ENCODE measurements at regions not wholly inside any gene's neighbourhood (a gene's known extent, or its start where the extent isn't known, plus 50 kb on each side); places are given as distances from the start of the nearest gene placed in this dataset.

DNA sequence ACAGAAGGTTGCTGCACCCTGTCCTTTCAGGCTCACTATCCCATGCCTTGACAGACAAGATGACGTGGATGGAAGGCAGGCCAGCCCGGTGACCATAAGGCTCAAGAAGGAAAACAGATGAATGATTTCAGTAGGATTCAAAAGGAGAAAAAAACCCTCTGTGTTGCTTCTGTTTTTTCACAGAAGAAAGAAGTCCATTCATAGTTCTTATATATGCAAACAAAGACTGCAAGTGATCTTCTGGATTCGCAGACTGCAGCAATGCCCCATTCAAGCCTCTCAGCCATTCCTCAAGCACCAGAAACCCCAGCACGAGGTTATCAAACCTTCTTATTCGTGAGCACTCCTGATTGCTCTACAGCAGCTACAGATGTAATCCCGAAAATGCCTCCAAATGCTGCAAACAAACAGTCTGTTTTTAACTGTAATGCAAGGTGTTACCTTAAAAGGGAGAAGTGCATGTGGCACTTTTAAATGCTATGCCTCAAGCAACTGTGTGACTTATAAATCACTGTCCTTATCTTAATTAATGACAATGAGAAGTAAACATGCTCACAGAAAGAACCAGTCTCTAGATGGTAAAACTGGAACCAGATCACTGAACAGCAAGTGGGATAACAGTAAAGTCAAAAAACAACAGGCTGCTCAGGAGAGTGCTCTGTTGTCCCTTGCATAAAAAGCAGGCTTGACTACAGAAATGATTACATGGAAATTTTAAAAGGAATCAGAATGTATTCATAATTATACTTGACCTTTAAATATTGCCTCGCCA is 173.9 kb downstream of the HHIPL2 start:
- DNase-seq (ENCODE audit: low read depth, low spot score), result no peak
- no peak overlapping the region for H3K4me3 ChIP-seq (ENCODE audit: low read length)

DNA sequence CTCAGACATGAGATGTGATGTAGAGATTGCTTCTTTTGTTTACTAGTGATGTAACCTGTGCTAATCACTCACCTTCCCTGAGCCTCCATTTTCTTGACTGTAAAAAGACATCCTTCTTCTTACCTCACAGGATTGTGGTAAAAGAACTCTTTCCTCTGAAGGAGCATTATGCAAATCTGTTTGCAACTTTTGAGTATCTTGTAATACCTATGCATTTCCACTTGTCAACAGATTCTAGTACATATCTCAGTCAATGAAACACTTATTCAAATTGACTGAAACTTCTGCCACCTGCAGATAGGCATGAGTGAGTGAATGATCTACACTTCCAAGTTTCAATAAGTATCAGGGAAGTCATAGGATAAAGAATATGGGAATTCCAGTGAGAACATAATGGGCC is 174.7 kb downstream of the HHIPL2 start:
- DNase-seq (ENCODE audit: low read depth, low spot score), result no peak
- no peak overlapping the region for H3K4me3 ChIP-seq (ENCODE audit: low read length)

DNA sequence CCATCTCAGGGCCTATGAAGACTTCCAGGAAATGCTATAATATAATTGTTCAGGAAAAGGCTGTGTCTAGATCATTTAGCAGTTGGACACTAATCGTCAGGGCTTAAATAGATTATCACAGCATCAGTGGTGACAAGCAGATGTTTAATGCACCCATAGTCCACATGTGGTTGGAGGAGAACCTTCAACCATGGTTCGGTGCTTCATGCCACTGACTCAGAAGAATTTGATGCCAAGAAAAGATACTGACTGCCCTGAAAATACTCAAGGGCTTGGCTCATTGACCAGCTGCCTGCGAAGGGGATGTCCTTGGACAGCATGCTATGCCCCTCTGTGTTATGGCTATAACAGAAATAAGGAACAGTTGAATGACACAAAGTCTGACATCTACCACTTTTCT is 175.7 kb downstream of the HHIPL2 start:
- no peak for DNase-seq (ENCODE audit: low read depth, low spot score)
- no peak overlapping the region for H3K4me3 ChIP-seq (ENCODE audit: low read length)

- H3K4me3 ChIP-seq (ENCODE audit: low read length), result no peak overlapping the region
- no peak for DNase-seq (ENCODE audit: low read depth, low spot score)
Observed at GRCh38 chr1:222370913-222371675, 176.8 kb downstream of the HHIPL2 start.

- no peak for DNase-seq (ENCODE audit: low read depth, low spot score)
- H3K4me3 ChIP-seq (ENCODE audit: low read length), result no peak overlapping the region
Observed at GRCh38 chr1:222370081-222370912, 177.6 kb downstream of the HHIPL2 start.

- no peak overlapping the region for H3K4me3 ChIP-seq (ENCODE audit: low read length)
Observed at GRCh38 chr1:222369148-222369547, 178.8 kb downstream of the HHIPL2 start.

GRCh38 chr1:222358100-222358499 is 189.8 kb downstream of the HHIPL2 start:
- no peak for DNase-seq (ENCODE audit: low read depth, low spot score)
- no peak overlapping the region for H3K4me3 ChIP-seq (ENCODE audit: low read length)

More at GRCh38 chr1:222369148-222369547, 178.8 kb downstream of the HHIPL2 start:
- no peak for DNase-seq (ENCODE audit: low read depth, low spot score)

GRCh38 chr1:222357252-222357651 is 190.7 kb downstream of the HHIPL2 start:
- no peak overlapping the region for H3K4me3 ChIP-seq (ENCODE audit: low read length)
- DNase-seq (ENCODE audit: low read depth, low spot score), result no peak

- no peak for DNase-seq (ENCODE audit: low read depth, low spot score)
- H3K4me3 ChIP-seq (ENCODE audit: low read length), result no peak overlapping the region
Observed at GRCh38 chr1:222347627-222348026, 200.3 kb downstream of the HHIPL2 start.

- no peak for DNase-seq (ENCODE audit: low read depth, low spot score)
- H3K4me3 ChIP-seq (ENCODE audit: low read length), result no peak overlapping the region
Observed at GRCh38 chr1:222346955-222347354, 200.9 kb downstream of the HHIPL2 start.

DNA sequence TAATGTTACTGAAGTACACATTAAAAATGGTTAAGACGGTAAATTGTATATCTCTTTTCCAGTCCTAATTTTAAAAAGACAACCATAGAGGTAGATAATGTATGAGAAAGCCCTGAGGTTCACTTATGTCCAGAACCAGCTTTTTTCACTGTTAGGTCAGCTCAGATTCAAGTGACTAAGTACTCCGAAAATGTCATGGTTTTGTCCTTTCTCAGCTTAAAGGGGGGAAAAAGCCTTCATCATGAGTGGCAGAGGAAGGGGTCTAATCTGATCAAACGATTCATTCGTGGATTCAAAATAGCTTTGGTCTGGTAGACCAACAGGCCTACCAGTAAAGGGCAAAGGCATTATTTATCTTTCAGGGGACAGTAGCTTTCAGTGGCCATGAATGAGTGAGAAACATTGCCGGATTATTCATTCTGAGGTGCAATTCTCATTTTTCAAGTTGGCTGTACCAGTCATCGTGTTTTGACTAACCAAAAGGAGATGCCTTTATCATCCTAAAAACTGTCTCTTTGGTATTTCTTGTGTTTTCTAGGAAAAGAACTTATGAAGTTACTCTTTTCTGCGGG is 208.4 kb downstream of the HHIPL2 start:
- no peak for DNase-seq (ENCODE audit: low read depth, low spot score)
- H3K4me3 ChIP-seq (ENCODE audit: low read length), result no peak overlapping the region

- H3K4me3 ChIP-seq (ENCODE audit: low read length), result no peak overlapping the region
- DNase-seq (ENCODE audit: low read depth, low spot score), result no peak
Observed at GRCh38 chr1:222335586-222335985, 212.3 kb downstream of the HHIPL2 start.

- DNase-seq (ENCODE audit: low read depth, low spot score), result no peak
- H3K4me3 ChIP-seq (ENCODE audit: low read length), result no peak overlapping the region
Observed at GRCh38 chr1:222334026-222334680, 213.8 kb downstream of the HHIPL2 start.

GRCh38 chr1:222331765-222332164 is 216.1 kb downstream of the HHIPL2 start:
- H3K4me3 ChIP-seq (ENCODE audit: low read length), result no peak overlapping the region
- DNase-seq (ENCODE audit: low read depth, low spot score), result no peak

DNA sequence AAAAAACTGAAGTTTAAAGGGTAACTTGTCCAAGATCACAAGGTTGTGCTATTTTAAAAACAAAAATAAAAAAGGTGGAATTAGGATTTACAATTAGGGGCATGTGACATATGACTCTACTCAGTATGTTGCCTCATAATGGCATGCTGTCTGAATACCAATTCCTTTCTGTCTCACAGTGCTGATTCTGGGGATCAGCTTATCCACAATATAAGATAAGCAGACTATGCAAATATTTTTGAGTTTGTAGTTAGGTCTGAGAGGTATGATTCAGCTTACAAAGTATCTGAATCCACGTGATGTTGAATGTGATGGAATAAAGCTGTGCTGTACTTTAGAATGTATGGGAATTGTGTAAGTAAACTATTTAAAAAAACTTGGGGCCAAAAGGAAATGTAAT is 216.6 kb downstream of the HHIPL2 start:
- H3K4me3 ChIP-seq (ENCODE audit: low read length), result no peak overlapping the region
- no peak for DNase-seq (ENCODE audit: low read depth, low spot score)

DNA sequence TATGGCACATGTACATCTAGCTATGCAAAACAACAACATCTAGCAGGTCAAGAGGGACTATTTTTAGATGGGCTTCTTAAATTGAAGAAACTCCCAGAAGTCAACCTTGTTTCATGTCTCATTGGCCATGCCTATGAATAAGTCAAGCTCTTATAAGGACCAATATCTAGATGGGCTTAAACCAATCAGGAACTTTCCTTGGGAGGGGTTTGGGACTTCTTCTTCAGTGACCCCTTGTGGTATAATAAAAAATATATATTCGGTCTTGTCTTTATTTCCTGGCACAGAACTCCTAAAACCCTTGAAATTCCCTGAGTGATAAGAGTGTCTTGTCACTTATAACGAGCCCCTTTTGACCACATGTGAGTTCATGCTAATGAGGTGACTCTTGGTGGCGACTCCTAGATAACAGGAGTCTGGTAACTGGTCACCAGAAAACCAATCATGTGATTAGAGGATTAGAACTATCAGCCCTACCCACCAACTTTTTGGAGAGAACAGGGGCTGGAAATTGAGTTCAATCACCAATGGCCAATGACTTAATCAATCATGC is 218.3 kb downstream of the HHIPL2 start:
- DNase-seq (ENCODE audit: low read depth, low spot score), result no peak
- no peak overlapping the region for H3K4me3 ChIP-seq (ENCODE audit: low read length)

DNA sequence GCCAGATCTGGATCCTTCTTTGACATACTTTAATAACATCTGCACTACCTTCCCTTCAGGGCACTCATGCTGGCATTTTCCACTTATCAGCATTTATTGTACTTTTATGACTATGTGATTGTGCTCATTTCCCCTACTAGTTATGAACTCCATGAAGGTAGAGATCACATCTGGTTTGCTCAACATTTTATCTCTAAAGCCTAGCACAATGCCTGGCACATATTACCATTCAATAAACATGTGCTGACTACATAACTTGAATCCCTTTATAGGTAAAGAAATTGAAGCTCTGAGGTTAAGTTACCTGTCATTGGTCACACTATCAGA is 221.2 kb downstream of the HHIPL2 start:
- no peak overlapping the region for H3K4me3 ChIP-seq (ENCODE audit: low read length)
- DNase-seq (ENCODE audit: low read depth, low spot score), result no peak

DNA sequence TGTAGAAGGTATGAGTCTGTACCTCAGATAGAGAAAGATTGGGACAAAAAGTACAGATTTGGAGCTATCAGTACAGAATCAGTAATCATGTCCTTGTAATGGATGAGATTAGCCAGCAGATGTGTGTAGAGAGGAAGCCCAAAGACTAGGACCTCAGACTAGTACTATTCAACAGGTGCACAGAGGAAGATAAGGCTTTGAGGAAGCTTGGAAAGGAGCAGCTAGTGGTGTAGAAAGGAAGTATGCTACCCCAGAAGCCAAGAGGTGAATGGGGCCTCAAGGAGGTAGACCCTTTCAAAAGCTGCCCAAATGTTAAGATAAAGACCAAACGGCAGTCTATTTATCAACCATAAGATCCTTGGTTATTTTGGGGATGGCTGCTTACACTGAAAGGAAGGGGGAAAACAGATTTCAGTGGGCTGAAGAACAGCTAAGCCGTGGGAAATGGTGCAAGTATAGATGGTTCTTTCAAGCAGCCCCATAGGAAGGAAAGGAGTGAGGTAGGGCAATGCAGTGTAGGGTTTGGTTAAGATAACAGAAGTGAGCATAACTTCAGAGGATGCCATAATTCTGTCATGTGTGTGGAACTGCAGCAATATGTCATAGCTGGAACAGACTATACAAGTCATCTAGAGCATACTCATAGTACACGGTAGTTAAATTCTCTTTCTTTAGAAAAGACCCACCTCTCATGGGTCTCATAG is 221.7 kb downstream of the HHIPL2 start:
- peak; percentile 92 for DNase-seq (ENCODE audit: low read depth, low spot score)
- no peak overlapping the region for H3K4me3 ChIP-seq (ENCODE audit: low read length)
